CD4-positive, alpha-beta T cell treated with Interleukin-15 for 4 hours (primary cell): ENCODE measurements at regions not wholly inside any gene's neighbourhood (a gene's known extent, or its start where the extent isn't known, plus 50 kb on each side); places are given as distances from the start of the nearest gene placed in this dataset.
"Not testable (repeated sequence)": the region's sequence is repeated elsewhere in the genome, so short reads cannot be mapped to it uniquely, and the experiment has no call there.

Experiments
- DNase-seq: peaks from one replicate; pipeline ENCODE4 v3.0.0-alpha.2; 2020; ENCODE audit warnings: low spot score

GRCh38 chr20:12203981-12204380 is 286.3 kb downstream of the BTBD3 start:
- no peak for DNase-seq

GRCh38 chr20:12207875-12208274 is 290.2 kb downstream of the BTBD3 start:
- DNase-seq, result no peak

GRCh38 chr20:12210591-12210990 is 292.9 kb downstream of the BTBD3 start:
- no peak for DNase-seq

- DNase-seq, result no peak
These were observed 293.7 kb downstream of the BTBD3 start for GRCh38 chr20:12211361-12211760.

- no peak for DNase-seq
These were observed 299.7 kb downstream of the BTBD3 start for GRCh38 chr20:12217382-12217781.

- DNase-seq, result no peak
These were observed 302.1 kb downstream of the BTBD3 start for GRCh38 chr20:12219798-12220197.

- DNase-seq, result no peak
These were observed 305.4 kb downstream of the BTBD3 start for GRCh38 chr20:12223057-12223456.

- no peak for DNase-seq
These were observed 308.2 kb downstream of the BTBD3 start for GRCh38 chr20:12225898-12226297.

- no peak for DNase-seq
These were observed 312.2 kb downstream of the BTBD3 start for GRCh38 chr20:12229891-12230290.

GRCh38 chr20:12237772-12238171 is 320.1 kb downstream of the BTBD3 start:
- no peak for DNase-seq

GRCh38 chr20:12241065-12241464 is 323.4 kb downstream of the BTBD3 start:
- DNase-seq, result no peak

- DNase-seq, result no peak
These were observed 325.6 kb downstream of the BTBD3 start for GRCh38 chr20:12243327-12243726.

- DNase-seq, result no peak
These were observed 330.8 kb downstream of the BTBD3 start for GRCh38 chr20:12248481-12248880.

GRCh38 chr20:12250661-12251060 is 333.0 kb downstream of the BTBD3 start:
- DNase-seq, result not testable (repeated sequence)

GRCh38 chr20:12252793-12253192 is 335.1 kb downstream of the BTBD3 start:
- DNase-seq, result no peak

- DNase-seq, result no peak
These were observed 337.8 kb downstream of the BTBD3 start for GRCh38 chr20:12255461-12255970.

- DNase-seq, result no peak
These were observed 339.1 kb downstream of the BTBD3 start for GRCh38 chr20:12256806-12257205.

- DNase-seq, result no peak
These were observed 345.1 kb downstream of the BTBD3 start for GRCh38 chr20:12262747-12263146.

- no peak for DNase-seq
These were observed 347.0 kb downstream of the BTBD3 start for GRCh38 chr20:12264711-12265110.

GRCh38 chr20:12265662-12266061 is 348.0 kb downstream of the BTBD3 start:
- DNase-seq, result no peak

- no peak for DNase-seq
These were observed 351.9 kb downstream of the BTBD3 start for GRCh38 chr20:12269579-12269978.

GRCh38 chr20:12270863-12271262 is 353.2 kb downstream of the BTBD3 start:
- DNase-seq, result no peak

GRCh38 chr20:12276011-12276673 is 358.4 kb downstream of the BTBD3 start:
- no peak for DNase-seq

GRCh38 chr20:12287575-12287974 is 369.9 kb downstream of the BTBD3 start:
- DNase-seq, result no peak
